Neural cell (in vitro differentiated cells): ENCODE measurements at regions not wholly inside any gene's neighbourhood (a gene's known extent, or its start where the extent isn't known, plus 50 kb on each side); places are given as distances from the start of the nearest gene placed in this dataset.

Experiments used
- CTCF ChIP-seq: fragments of 450-650 bp; IDR thresholded peaks from 2 replicates; pipeline ENCODE4 v1.5.1; 2014; ENCODE audit warnings: antibody characterized with exemption, mild to moderate bottlenecking, moderate library complexity; ENCODE audit not compliant: poor library complexity, severe bottlenecking
- EP300 ChIP-seq: fragments of 450-650 bp; conservative IDR thresholded peaks from 2 replicates; pipeline ENCODE4 v1.6.1; 2014; ENCODE audit warnings: antibody characterized with exemption, mild to moderate bottlenecking, moderate library complexity; ENCODE audit not compliant: poor library complexity, severe bottlenecking
- EZH2 ChIP-seq: fragments of 200-600, 300-800 bp; shearing (Covaris generic), sonication (generic); IDR thresholded peaks from 2 replicates; pipeline ENCODE4 v1.6.1; 2014; ENCODE audit warnings: antibody characterized with exemption, low read length, borderline replicate concordance, mild to moderate bottlenecking; ENCODE audit not compliant: insufficient read depth, poor library complexity, severe bottlenecking
- MXI1 ChIP-seq: fragments of 450-650 bp; conservative IDR thresholded peaks from 2 replicates; pipeline ENCODE4 v1.6.1; 2014; ENCODE audit warnings: antibody characterized with exemption, mild to moderate bottlenecking; ENCODE audit not compliant: poor library complexity, severe bottlenecking
- RAD21 ChIP-seq: fragments of 450-650 bp; conservative IDR thresholded peaks from 2 replicates; pipeline ENCODE4 v1.6.1; 2014; ENCODE audit warnings: antibody characterized with exemption, mild to moderate bottlenecking, moderate library complexity
- TAF1 ChIP-seq: IDR thresholded peaks from 2 replicates; pipeline ENCODE4 v1.6.1; 2012; ENCODE audit warnings: low read depth

GRCh38 chr7:1325246-1325645, 92.6 kb downstream of the UNCX start:
- TF ChIP-seq EZH2 (no peak), CTCF (no peak), RAD21 (no peak), EP300 (no peak), MXI1 (no peak), TAF1 (no peak)
